GM13977 (cell line): ENCODE measurements at regions not wholly inside any gene's neighbourhood (a gene's known extent, or its start where the extent isn't known, plus 50 kb on each side); places are given as distances from the start of the nearest gene placed in this dataset.

Experiments
- DNase-seq: peaks from one replicate; pipeline ENCODE4 v3.0.0; 2012; ENCODE audit warnings: low spot score
- in situ Hi-C: fragments of 300-500 bp; cut with MboI; formaldehyde crosslinking; loops from one replicate; pipeline ENCODE4 v1.12.0; 2022; ENCODE audit warnings: low sequenced_read_pairs, low pct_unique_long_range_greater_than_20kb, mixed read lengths, inconsistent platforms; ENCODE audit not compliant: unreplicated experiment
- TF ChIP-seq, protein P1 (sequence below): IDR thresholded peaks from 2 replicates; pipeline ENCODE4 v1.5.1; 2012; ENCODE audit warnings: mild to moderate bottlenecking, control low read depth; ENCODE audit not compliant: insufficient read depth; ENCODE audit errors: extremely low read depth, missing control alignments

DNA sequence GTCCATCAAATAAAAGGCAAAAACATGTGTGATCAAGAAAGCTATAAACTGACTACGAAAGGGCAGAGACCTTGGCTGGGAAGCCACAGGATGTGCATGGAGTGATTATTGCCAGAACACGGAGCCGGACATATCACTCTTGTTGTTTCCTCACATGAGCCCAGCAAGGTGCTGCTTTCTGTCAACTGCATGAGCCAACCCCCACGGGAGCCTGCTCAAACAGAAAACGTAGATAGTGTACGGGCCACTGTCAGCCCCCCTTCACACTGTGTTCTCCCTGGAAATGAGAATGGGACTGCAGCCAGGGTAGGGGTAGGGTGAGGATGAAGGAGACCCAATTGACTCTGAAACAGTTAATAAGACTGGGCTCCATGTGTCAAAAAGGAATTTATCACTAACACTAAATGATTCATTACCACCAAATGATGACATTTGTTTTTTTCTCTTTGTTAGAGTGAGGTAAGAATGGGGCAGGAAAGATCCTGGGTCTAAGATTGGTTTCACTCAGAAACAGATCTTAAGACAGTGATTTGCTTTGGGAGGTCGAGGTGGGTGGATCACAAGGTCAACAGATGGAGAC lies 235.8 kb downstream of the MREG start:
- TF ChIP-seq, protein P1, sequence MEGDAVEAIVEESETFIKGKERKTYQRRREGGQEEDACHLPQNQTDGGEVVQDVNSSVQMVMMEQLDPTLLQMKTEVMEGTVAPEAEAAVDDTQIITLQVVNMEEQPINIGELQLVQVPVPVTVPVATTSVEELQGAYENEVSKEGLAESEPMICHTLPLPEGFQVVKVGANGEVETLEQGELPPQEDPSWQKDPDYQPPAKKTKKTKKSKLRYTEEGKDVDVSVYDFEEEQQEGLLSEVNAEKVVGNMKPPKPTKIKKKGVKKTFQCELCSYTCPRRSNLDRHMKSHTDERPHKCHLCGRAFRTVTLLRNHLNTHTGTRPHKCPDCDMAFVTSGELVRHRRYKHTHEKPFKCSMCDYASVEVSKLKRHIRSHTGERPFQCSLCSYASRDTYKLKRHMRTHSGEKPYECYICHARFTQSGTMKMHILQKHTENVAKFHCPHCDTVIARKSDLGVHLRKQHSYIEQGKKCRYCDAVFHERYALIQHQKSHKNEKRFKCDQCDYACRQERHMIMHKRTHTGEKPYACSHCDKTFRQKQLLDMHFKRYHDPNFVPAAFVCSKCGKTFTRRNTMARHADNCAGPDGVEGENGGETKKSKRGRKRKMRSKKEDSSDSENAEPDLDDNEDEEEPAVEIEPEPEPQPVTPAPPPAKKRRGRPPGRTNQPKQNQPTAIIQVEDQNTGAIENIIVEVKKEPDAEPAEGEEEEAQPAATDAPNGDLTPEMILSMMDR, result no peak
- in situ Hi-C loops, result no loop called here
- no peak for DNase-seq

DNA sequence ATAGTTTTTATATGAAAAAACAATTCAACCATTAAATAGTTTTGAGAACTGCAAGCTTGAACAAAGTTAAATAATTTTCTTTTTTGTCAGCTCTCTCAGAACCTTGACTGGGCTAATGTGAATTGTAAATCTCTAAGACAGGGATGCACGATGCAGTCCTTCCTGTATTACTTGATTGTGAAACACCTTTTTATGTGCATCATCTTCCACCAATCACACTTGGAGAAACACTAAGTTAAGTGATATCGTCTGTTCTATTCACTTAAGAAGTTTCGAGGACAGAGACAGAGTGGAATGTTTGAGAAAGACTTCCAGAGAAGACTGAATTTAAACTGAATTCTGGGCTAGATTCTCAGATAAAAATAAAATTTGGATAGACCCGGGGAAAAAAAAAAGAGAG lies 238.2 kb downstream of the MREG start:
- no peak for DNase-seq
- in situ Hi-C loops, result no loop called here
- TF ChIP-seq, protein P1, result no peak

DNA sequence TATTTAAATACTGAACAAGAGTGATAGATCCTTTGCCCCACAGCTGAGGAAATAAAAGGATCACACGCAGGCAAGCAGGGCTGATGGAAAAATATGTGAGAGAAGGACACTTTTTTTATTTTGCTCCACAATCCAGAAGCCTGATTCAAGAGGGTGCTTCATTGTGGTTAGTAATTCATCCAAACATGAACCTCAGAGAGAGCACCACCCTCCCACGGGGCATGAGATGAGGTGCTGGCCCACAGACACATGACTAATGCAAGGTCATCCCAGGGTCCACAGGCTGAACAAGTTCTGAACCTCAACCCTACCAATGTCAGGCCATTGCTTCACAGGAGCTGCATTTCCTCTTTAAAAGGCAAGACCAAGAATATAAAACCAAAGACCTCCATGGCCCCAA lies 239.6 kb downstream of the MREG start:
- no peak for DNase-seq
- in situ Hi-C loops, result no loop called here
- TF ChIP-seq, protein P1, result no peak

DNA sequence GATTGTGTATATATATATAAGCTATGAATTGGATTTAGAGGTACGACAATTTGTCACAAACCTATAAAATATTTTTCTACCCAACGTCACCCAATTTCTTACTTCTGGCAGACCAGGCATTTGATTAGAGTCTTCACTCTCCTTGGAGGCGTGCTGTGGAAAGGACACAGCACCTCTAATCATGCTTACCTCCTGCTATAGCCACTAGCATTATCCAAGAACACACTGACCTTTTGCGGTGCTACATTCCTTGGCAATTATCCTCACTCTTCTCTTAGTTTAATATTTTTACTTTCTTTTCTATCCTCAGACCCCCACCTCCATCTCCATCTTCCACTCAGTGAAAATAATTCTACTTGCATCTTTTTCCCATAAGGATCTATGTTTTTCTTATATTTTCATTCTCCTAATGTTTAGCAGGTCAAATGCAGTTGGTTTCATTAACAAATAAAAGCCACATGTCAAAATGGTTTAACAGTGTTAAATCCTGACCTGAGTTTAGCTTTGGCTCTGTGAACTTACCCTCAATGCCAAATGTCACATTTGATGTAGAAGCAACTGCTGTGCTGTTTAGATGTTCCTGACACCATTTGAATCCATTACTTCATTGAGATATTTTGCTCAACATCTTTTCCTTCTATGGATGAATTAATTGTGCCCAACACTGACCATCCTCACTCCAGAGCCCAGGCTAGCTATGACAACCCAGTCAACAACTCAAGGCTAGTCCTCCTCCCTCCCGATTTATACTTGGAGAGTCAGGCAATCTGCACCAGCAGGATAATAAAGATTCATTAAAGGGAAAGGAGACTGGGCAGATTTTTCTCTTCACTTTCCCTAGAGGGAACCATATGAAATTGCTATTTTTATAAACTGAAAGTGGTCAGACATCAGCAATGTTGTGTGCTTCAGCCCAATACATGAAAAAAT lies 240.5 kb downstream of the MREG start:
- TF ChIP-seq, protein P1, result no peak
- no peak for DNase-seq
- in situ Hi-C loops, result no loop called here

DNA sequence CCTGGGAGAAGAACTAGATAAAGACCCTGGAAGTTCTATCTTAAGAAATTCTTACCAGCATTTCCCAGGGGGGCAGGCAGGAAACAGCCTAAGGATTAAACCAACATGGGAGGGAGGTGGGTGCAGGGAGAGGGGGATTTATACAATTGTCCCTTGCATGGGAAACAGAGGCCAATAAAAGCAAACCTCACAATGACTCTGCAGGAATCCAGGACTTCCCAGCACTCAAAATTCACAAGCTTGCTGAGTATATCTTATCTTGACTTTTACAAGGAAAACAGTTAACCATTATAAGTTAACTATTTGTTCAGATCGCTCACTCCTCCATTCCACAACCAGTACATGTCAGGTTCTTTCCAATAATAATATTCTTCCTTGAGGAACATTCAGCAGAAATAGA lies 241.3 kb downstream of the MREG start:
- in situ Hi-C loops, result no loop called here
- TF ChIP-seq, protein P1, result no peak
- no peak for DNase-seq

DNA sequence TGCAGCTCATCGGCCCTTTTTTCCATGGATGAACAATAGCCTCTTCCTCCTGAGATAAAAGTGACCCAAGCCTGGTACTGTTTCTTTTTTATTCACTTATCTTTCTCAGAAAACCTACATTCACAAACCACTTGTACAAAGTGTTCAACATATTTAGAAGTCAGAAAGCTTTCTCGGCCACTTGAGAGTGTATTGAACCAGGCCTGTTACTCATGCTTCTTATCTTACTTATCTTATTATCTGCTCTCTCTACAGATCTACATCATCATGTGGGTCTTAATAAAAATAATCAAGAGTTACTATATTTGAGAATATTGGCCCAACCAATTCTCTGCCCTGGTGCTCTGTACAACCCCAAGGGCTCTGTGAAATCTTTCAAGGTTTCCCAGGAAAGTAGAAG lies 242.1 kb downstream of the MREG start:
- TF ChIP-seq, protein P1, result no peak
- no peak for DNase-seq
- in situ Hi-C loops, result no loop called here
